Transverse colon (tissue), 4 donors: ENCODE measurements at regions not wholly inside any gene's neighbourhood (a gene's known extent, or its start where the extent isn't known, plus 50 kb on each side); places are given as distances from the start of the nearest gene placed in this dataset.

ENCODE experiments used
- DNase-seq: peaks from one replicate; pipeline ENCODE4 v3.0.0-alpha.2; 2019
- H3K27ac ChIP-seq, 4 donors: fragments of 200-600 bp; sonication (generic); 2 replicates each; pipeline ENCODE4 v1.5.1; 2016 to 2018; ENCODE audit warnings: inconsistent platforms in 4 of 4
- H3K27me3 ChIP-seq: fragments of 200-600 bp; sonication (generic); 2 replicates; pipeline ENCODE4 v1.5.1; 2017; ENCODE audit warnings: inconsistent platforms
- H3K36me3 ChIP-seq, 4 donors: fragments of 200-600 bp; sonication (generic); 2 replicates each; pipeline ENCODE4 v1.5.1; 2017 to 2019; ENCODE audit warnings: inconsistent platforms in 4 of 4
- H3K4me1 ChIP-seq, 4 donors: fragments of 200-600 bp; sonication (generic); 2 replicates each; pipeline ENCODE4 v1.5.1; 2017 to 2020; ENCODE audit warnings: inconsistent platforms in 4 of 4
- H3K4me3 ChIP-seq, 4 donors: fragments of 200-600 bp; sonication (generic); 1 replicate in 1 of 4; 2 replicates in 3 of 4; pipeline versions ENCODE4 v1.5.1 to v1.6.1; 2017 to 2019; ENCODE audit warnings: inconsistent platforms in 4 of 4
- H3K9me3 ChIP-seq, 2 donors: fragments of 200-600 bp; sonication (generic); 2 replicates each; pipeline ENCODE4 v1.5.1; 2017 to 2019; ENCODE audit warnings: inconsistent platforms in 2 of 2
- CTCF ChIP-seq, 5 experiments: fragments of 200-600 bp in 3 of 5; fragments of 450-650 bp in 2 of 5; sonication (generic) in 3 of 5; IDR thresholded peaks; 1 replicate in 2 of 5; 2 replicates in 3 of 5; pipeline ENCODE4 v1.5.1; 2016 to 2017; ENCODE audit warnings: antibody characterized with exemption in 5 of 5, inconsistent platforms in 3 of 5, mild to moderate bottlenecking in 2 of 5, moderate library complexity in 1 of 5
- EP300 ChIP-seq: sonication (generic); formaldehyde crosslinking; IDR thresholded peaks from one replicate; pipeline ENCODE4 v1.6.1; 2017; ENCODE audit warnings: antibody characterized with exemption, low read depth
- POLR2A ChIP-seq: fragments of 450-650 bp; IDR thresholded peaks from one replicate; pipeline ENCODE4 v1.6.1; 2016; ENCODE audit warnings: antibody characterized with exemption, mild to moderate bottlenecking, moderate library complexity
- POLR2AphosphoS5 ChIP-seq, 3 donors: sonication (generic); formaldehyde crosslinking; IDR thresholded peaks; one replicate each; pipeline ENCODE4 v1.6.1; 2016; ENCODE audit warnings: antibody characterized with exemption in 3 of 3
- WGBS, 2 donors: methylation state at CpG; one replicate each; pipeline ENCODE4 v1.1.5; 2018; ENCODE audit warnings: low coverage in 1 of 2; 5-methylcytosine and 5-hydroxymethylcytosine counted together
- in situ Hi-C, 4 donors: fragments of 200-750 bp; cut with MboI; loops; one replicate each; pipeline versions ENCODE4 v1.15.0 to v1.15.1; 2017; ENCODE audit warnings: low sequenced_read_pairs in 3 of 4, low pct_ligation_motif_present in 1 of 4, low pct_unique_long_range_greater_than_20kb in 1 of 4
- intact Hi-C: fragments of 100-400 bp; cut with DNase I; formaldehyde crosslinking; loops from one replicate; pipeline ENCODE4 v1.15.1; 2023; ENCODE audit warnings: low total_unique reads

- 67 to 68% methylated on average over 5 to 6 of the region's 6 CpGs for WGBS, 2 donors
- no peaks in the 10 kb centered on the region for H3K36me3 ChIP-seq
- DNase-seq, result no peak
Observed at GRCh38 chr3:157931517-157931916, 174.7 kb downstream of the SHOX2 start.

GRCh38 chr3:157930000-157930780, 176.0 kb downstream of the SHOX2 start:
- TF ChIP-seq CTCF (IDR thresholded peaks at IDR 0.05) (no peak), POLR2A (no peak), EP300 (no peak), POLR2AphosphoS5 (IDR thresholded peaks at IDR 0.05) (no peak)
- no peak overlapping the region for H3K4me3 ChIP-seq
- no peak for DNase-seq
- intact Hi-C loops, result no loop called here
- no peaks in the 10 kb centered on the region for H3K9me3 ChIP-seq
- H3K27me3 ChIP-seq, result no peaks in the 10 kb centered on the region
- H3K36me3 ChIP-seq, result no peaks in the 10 kb centered on the region
- 63% methylated on average over 2 of the region's 4 CpGs; no CpG with 5 or more reads in 1 of the 2 donors for WGBS, 2 donors
- no peak overlapping the region for H3K27ac ChIP-seq
- no peaks in the 10 kb centered on the region for H3K4me1 ChIP-seq
- in situ Hi-C loops, result no loop called here

More at GRCh38 chr3:157931517-157931916, 174.7 kb downstream of the SHOX2 start:
- Histone ChIP-seq H3K4me1 (no peaks in the 10 kb centered on the region), H3K27ac (no peak overlapping the region), H3K27me3 (no peaks in the 10 kb centered on the region), H3K9me3 (no peaks in the 10 kb centered on the region), H3K4me3 (no peak overlapping the region)
- TF ChIP-seq EP300, result no peak
- TF ChIP-seq POLR2A, result no peak
- TF ChIP-seq CTCF (IDR thresholded peaks at IDR 0.05), result no peak
- no peak for TF ChIP-seq POLR2AphosphoS5 (IDR thresholded peaks at IDR 0.05)
- in situ Hi-C loops, result no loop called here
- intact Hi-C loops, result no loop called here

- WGBS, 2 donors, result 81 to 83% methylated on average over 6 to 8 of the region's 8 CpGs
- Histone ChIP-seq H3K27ac (no peak overlapping the region), H3K4me3 (no peak overlapping the region), H3K4me1 (no peaks in the 10 kb centered on the region), H3K9me3 (no peaks in the 10 kb centered on the region), H3K36me3 (no peaks in the 10 kb centered on the region), H3K27me3 (no peaks in the 10 kb centered on the region)
- intact Hi-C loops (no loop called here), in situ Hi-C loops (no loop called here)
- no peak for DNase-seq
- TF ChIP-seq POLR2A, result no peak
- no peak for TF ChIP-seq POLR2AphosphoS5 (IDR thresholded peaks at IDR 0.05)
- TF ChIP-seq EP300, result no peak
Observed at GRCh38 chr3:157926822-157927221, 179.4 kb downstream of the SHOX2 start.

DNA sequence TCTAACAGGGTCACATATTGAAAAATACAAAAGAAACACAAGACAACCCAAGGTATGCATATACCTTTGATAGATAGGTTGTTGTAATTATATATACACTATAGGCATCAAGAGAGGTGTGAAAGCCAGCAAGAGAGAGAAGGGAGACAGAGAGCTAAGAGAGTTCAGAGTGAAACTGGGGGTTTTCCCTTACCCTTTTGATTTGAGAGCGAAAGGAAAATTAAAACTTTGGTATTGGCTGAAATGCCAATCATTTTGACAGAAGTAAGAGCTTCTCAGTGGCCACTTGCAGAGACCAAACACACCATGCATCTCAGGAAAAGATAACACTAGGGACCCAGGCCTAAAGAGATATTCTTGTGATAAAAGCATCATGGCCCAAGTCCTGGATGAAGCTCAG, 183.6 kb downstream of the SHOX2 start:
- Histone ChIP-seq H3K4me3 (no peak overlapping the region), H3K27ac (no peak overlapping the region), H3K9me3 (no peaks in the 10 kb centered on the region), H3K36me3 (no peaks in the 10 kb centered on the region), H3K27me3 (no peaks in the 10 kb centered on the region), H3K4me1 (no peaks in the 10 kb centered on the region)
- intact Hi-C loops, result no loop called here
- no peak for DNase-seq
- in situ Hi-C loops, result no loop called here
- 67 to 70% methylated on average over 1 of the region's 1 CpG for WGBS, 2 donors
- TF ChIP-seq EP300, result no peak
- TF ChIP-seq POLR2A, result no peak
- no peak for TF ChIP-seq CTCF (IDR thresholded peaks at IDR 0.05)
- TF ChIP-seq POLR2AphosphoS5 (IDR thresholded peaks at IDR 0.05), result no peak
